GM19099 (cell line): ENCODE measurements at regions not wholly inside any gene's neighbourhood (a gene's known extent, or its start where the extent isn't known, plus 50 kb on each side); places are given as distances from the start of the nearest gene placed in this dataset.

Source experiments
- POLR2A ChIP-seq: IDR thresholded peaks from 3 replicates; pipeline ENCODE4 v1.6.1; 2011; ENCODE audit warnings: low read depth; ENCODE audit not compliant: insufficient read length; ENCODE audit errors: extremely low read depth

DNA sequence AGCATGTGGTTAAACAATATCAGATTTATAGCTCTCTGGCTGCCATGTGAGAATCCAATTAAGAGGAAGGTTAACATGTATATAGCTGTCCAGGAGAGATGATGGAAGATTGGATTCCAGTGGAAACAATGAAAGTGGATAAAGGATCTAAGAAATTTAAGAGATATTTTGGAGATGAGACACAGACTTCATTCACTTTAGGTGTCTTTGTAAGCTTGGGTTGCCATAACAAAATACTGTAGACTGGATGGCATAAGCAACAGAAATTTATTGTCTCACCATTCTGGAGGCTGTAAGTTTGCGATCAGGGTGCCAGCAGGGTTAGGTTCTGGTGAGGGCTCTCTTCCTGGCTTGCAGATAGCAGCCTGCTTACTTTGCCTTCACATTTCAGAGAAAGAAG is 155.9 kb upstream of the MYOCD start:
- no peak for TF ChIP-seq POLR2A

DNA sequence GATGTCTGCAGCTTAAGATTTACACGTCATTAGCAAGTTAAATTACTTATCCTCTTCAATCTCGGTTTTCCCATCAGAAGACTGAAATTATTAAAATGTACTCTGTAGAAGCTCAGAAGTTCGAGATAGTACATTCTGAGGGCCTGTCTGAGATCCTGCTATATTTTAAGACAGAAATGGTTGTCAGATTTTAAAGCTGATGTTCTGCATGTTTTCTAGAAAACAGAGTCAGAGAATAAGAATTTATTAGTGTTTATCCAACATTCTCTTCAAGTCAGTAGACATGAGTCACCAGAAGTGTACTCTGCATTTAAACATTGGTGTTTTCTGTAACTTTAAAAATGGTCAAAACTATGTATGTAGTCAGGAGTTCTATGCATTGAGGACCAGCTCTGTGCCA is 155.2 kb upstream of the MYOCD start:
- TF ChIP-seq POLR2A, result no peak

DNA sequence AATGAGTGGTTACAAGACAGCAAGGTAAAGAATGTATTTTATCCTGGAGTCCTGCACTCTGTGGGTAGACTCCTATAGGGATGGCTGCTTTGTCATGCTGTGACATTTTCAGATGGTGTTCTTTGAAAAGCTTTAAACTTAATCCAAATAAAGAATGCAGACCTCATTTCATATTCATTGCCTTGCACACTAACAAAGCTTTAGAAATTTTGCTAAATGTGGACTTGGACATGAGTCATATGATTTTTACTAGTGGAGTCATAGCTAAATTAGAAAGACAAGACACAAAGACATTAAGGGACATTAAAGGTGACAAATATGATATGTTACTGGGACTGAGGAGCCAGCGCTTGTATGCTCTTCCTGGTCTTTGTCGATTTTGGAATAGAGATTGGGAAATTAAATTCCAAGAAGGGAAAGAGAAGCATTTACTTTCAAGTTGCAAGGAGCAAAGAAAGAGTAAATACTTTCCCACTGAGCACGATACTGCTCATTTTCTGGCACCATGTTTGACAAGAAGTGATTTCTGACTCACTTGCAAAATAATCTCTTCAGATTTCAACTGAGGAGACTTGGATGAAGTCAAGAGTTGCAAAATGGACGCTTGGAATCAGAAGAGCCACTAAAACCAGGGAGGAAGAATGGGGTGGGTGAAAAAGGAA is 152.9 kb upstream of the MYOCD start:
- TF ChIP-seq POLR2A, result no peak

DNA sequence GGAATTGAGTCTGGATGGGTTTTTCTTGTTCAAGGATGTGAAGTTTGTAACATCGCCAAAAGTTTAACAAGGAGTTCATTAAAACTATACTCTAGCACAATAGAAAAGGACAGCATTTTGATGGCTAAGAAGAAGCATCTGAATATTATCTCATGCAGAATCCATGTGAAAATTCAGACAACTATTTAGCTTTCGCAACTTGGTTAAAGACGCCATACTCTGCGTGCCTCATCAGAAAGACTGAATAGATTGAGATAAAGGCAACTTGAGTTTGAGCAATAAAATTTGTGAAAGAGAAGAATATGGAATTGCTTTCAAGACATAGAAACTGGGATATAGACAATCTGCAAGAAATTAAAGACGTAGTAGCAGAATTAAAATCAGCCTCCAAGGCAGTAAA is 151.1 kb upstream of the MYOCD start:
- no peak for TF ChIP-seq POLR2A

DNA sequence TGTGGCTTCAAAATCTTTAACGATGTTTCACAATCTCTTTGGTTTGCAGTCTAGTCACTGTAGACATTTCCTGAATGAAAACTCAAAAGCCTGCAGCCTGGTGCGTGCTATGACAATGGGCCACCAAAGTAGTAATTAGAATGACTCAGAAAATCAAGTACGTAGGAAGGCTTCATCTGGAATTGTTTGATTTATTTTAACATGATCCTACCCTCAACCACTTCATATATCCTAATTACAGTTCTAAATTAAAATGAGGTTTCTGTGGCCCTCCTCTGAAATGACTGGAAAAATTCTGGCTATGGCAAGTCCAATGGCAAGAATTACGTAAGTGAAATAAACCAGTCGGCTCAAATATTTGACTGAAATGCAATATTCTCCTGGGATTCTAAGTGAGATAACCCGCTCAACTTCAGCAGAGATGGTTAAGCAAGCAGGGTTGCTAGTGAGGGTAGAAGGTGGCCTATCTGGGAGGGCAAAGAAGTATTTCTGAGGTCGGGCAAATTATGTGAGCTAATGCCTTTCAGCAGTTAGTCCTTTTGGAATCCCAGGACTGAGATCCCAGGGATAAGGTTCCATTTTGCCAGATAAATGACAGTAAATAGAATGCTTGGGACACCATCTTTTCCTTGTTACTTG is 145.6 kb upstream of the MYOCD start:
- TF ChIP-seq POLR2A, result no peak

DNA sequence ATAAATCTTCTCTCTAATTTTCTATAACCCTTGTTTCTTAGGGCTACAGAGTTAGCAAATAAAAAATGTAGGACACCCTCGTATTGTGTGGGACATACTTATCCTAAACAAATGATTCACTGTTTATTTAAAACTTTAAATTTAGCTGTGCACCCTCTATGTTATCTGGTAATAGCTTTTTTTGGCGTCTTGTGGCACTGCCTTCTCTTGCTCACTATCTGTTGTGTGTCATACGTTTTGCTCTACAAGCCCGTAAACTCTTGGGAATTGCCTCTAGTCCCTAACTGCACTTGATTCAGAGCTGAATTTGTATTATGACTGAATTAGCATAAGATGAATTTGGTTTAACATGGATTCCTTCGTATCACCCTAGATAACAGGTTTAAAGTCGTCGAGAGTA is 144.3 kb upstream of the MYOCD start:
- no peak for TF ChIP-seq POLR2A

DNA sequence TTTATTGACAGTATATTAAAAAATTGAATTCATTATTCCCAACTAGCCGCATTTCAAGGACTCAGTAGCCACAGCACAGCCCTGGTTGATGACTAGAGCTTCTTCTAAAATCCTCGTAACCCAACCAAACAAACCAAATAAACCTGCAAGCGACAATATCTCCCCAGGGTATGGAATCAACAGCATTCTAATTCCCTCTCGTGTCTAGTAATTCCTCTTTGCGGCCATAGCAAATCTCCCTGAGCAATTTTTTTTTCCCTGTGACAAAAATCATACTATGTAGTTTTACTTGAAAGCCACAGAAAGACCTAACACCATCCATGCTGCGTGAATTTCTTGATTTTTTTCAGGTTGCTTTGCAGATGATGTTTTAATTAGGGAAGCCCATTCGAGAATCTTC is 143.4 kb upstream of the MYOCD start:
- no peak for TF ChIP-seq POLR2A

DNA sequence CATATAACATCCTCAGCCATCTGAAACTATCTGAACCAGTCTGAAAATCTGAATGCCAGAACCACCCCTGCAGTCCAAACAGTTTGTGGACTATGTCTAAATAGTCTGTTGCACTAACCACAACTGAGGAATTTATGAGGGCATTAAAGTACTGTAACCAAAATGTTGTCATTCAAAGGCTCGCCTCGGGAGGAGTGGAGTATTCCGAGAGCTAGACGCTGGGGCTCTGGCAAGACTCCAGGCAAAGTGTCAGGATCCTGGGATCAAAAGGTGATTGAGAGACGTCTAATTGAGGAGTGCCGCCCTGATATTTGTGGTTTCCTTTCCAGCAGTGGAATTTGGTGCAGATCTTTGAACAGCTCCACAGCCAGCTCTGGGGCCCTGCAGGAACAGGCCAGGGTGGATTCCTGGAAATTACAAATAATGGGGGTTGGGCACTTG is 142.9 kb upstream of the MYOCD start:
- no peak for TF ChIP-seq POLR2A

DNA sequence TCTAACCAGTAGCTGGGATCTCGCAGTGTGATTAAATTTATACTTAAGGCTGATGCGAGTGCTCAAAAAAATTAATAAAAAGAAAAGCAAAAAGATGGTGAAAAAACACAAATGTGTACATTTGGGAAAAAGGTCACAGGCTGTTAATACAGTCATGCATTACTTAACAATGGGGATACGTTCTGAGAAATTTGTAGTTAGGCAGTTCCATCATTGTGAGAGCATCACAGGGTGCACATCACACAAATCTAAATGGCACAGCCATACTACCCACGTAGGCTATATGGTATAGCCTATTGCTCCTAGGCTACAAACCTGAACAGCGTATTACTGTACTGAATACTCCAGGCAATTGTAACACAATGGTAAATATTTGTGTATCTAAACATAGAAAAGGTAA is 142.4 kb upstream of the MYOCD start:
- TF ChIP-seq POLR2A, result no peak

DNA sequence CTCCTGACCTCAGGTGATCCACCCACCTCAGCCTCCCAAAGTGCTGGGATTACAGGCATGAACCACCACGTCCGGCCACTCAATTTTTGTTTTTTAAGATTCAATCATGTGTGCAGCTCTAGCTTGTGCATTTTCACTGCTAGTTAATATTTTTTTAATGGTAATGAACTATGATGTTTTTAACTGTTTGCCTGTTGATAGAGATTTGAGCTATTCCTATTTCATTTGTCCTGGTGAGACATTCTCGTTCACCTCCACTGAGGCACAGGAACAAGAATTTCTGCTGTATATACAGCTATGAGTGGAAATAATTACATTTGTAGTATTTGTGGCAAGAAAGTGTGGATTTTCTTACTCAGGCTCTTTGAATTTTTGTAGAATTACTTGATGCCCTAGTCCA is 137.7 kb upstream of the MYOCD start:
- no peak for TF ChIP-seq POLR2A

DNA sequence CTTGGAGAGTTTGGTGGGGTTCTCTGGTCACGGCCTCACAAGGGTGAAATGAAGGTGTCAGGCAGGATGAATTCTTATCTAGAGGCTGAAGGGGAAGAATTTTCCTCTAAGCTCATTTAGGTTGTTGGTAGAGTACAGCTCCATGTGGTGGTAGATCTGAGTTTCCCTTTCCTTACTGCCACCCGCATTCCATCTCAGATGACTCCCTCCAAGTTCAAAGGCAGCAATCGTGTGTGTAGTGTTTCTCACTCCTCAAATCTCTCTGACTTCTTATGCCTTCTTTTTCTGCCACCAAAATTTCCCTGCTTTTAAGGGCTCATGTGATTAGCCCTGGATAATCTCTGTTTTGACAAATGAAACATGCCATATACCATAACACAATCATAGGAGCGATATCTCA is 135.5 kb upstream of the MYOCD start:
- no peak for TF ChIP-seq POLR2A

DNA sequence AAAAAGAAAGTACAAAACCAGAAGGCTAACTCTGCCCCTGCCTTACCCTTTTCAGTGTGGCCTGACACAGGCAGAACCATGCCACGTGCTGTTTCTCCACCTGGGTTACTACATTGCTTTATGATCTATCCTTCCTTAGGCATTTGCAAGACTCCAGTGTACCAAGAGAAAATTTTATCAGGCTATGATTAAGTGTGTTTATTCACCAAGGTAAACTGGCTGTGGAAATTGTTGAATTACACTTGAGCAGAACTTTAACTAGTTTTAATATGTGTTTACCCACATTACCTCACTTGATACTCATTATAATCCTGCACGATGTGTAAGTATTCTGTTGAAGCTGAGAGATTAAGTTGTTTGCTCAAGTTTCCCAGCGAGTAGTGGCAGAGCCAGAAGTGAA is 129.7 kb upstream of the MYOCD start:
- no peak for TF ChIP-seq POLR2A

DNA sequence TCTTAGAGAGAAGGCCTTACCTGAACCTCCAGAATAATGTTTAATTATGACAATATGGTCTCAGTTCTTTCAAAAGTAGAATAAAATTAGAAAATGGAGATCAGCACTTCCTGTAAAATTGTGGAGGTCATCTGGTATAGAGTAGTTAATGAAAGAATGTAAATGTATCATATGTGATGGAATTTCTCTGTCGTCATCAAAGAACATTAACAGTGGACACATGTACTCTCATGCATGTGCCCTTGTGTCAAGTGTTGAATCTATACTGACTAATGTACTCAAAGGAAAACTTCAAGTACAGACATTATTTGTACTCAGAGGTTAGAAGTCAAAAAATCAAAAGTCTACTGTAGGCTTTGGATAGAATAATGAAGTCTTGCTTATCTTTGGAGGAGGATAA is 129.2 kb upstream of the MYOCD start:
- no peak for TF ChIP-seq POLR2A

DNA sequence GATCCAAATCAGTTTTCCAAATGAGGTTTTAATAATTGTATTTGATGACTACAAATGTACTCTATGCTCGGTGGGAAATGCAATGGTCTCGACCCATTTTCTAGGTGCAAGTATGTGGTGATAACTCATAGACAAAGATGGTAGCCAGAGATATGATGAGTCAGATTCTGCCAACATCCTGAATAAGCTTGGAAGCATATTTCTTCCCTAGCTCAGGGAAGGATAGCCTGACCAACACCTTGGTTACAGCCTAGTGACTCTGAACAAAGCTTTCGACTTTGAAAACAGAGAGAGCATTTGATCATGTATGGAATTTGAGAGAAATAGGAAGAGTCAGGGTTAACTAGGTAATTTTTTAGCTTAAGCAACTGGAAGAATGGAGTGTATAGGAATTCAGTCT is 128.3 kb upstream of the MYOCD start:
- TF ChIP-seq POLR2A, result no peak

DNA sequence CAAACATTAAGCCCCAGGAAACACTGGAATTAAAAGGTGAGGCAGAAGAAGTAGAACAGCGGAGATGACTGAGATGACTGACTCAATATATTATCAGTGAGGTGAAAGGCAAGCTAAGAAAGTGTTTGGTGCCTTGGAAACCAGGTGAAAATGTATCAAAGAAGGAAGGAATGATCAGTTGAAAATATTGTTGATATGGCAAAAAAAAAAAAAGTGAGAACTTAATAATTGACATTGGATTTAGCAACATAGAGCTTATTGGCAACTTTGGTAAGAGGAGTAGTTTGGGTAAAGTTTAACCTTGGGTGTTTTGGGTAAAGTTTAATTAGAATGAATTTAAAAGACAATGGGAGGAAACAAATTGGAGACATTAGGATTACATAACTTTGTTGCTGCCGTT is 127.7 kb upstream of the MYOCD start:
- no peak for TF ChIP-seq POLR2A

DNA sequence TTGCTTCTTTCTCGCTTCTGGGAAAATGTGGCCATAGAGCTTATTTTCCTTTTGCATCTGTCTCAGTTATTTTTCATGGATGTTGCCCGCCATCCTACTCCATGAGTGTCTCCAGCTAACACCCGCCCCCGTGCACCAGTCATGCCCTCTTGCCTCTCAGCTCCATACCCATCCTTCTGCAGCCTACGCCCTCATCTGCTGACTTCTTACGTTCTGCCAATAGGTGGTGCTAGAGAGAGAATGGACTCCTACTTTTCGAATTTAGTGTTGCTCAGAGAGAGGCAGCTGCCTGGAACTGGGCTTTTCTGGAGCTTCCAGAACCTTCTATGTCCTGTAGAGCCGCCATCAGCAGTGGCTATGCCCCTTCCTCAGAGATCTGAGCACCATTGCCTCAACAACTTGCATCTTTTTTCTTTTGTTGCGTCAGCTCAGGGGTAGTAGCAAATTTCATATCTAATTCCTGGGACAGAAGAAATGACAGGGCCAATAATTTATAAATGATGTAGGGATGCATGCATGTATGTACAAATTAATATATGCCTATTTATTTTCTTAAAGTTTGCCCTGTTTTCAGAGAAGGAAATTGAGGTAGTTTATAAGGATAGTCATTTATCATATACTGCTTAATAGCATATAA is 119.7 kb upstream of the MYOCD start:
- no peak for TF ChIP-seq POLR2A

DNA sequence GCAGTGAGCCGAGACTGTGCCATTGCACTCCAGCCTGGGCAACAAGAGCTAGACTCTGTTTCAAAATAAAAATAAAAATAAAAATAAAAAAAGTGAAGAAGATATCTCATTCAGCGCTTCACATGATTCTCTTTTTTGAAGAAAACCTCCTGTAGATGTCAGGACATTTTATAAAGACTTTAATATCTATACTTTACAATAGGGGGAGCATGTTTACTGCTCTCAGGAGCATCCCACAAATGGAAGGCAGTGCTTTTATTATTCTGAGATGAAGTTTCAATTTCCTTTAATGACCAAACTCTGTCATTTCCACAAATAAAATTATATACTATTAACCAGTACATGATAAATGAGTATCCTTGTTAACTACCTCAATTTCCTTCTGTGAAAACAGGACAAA is 118.7 kb upstream of the MYOCD start:
- no peak for TF ChIP-seq POLR2A

DNA sequence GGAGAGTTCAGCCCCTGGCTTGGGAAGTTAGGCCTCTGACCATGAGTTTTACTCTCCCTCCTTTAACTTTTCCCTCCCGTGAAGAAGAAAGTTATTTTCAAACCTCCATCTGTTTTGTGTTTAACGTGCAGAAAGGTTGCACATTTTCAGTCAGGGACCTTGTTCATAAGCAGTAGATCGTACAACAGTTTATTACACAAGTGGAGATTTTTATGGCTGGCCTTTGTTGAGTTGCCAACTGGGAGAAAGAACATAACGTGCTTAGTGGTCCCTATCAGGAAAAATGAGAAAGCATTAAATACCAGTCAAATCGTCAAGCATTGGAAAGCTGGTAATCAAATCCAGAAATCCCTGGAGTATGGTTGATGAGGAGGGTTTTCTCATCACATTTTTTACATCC is 117.9 kb upstream of the MYOCD start:
- TF ChIP-seq POLR2A, result no peak
